ENCODE measurements at regions not wholly inside any gene's neighbourhood (a gene's known extent, or its start where the extent isn't known, plus 50 kb on each side); places are given as distances from the start of the nearest gene placed in this dataset.

DNA sequence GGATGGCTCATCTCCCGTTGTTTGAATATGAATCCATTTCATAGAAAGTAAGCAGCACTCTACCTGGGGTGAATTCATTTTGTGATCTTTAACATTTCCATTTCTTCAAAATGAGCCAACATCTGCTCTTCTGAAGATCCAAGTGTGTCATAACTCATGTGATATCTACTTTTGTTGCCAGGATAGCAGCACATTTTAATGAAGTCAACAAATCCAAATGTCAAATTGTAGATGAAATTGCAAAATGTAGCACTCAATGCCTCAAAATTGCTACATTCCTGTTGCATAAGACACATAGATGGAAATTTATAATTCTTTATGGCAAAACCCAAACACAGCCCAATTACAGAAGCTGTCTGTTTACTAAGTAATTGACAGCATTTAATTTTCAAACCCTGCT is 360.7 kb downstream of the TMX3 start:
- H3K27ac ChIP-seq, result no peak overlapping the region
- WGBS, 2 donors (ENCODE audit: low coverage in 1 of 2), result 87 to 92% methylated on average over 1 of the region's 1 CpG
- in situ Hi-C loops (cut with MboI; ENCODE audit: low pct_ligation_motif_present in 1 of 4, low pct_unique_long_range_greater_than_20kb in 1 of 4, low sequenced_read_pairs in 3 of 4) (no loop called here), intact Hi-C loops (cut with DNase I; ENCODE audit: low total_unique reads) (no loop called here)
- TF ChIP-seq POLR2AphosphoS5 (IDR thresholded peaks at IDR 0.05) (no peak), EP300 (IDR thresholded peaks at IDR 0.05; ENCODE audit: low read depth) (no peak), CTCF (IDR thresholded peaks at IDR 0.05) (no peak), POLR2A (IDR thresholded peaks at IDR 0.05) (no peak)
- no peaks in the 10 kb centered on the region for H3K4me1 ChIP-seq
- no peaks in the 10 kb centered on the region for H3K36me3 ChIP-seq
- no peak for DNase-seq
- H3K27me3 ChIP-seq, result no peaks in the 10 kb centered on the region
- no peaks in the 10 kb centered on the region for H3K9me3 ChIP-seq
- no peak overlapping the region for H3K4me3 ChIP-seq

DNA sequence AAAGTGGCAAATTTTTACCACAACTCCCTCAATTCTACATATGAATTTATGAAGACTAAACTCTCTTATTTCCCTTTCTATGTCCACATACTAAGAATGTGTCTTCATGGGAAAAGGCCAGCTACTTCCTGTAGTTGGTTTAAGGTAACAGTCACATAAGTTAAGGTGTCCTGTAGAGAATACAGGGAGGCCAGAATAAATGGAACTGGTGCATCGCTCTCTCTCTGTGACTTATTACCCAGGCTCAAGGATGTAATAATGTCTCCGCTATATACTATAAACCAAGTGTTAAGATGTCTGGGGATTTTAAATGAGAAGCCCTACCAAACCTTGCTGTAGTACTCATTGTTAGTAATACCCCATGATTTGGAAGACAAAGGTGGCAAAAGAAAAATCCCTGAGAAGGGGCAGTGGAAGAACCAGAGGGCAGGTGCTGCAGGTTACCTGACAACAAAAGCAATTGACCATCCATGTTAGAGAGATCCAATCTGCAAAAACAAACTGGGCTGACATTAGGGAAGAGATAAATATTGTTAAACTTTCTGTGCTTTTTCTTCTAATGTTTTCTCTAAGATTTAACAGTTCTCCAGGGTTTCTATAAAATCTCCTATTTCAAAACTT is 372.8 kb downstream of the TMX3 start:
- no peak for DNase-seq
- H3K27ac ChIP-seq, result no peak overlapping the region

DNA sequence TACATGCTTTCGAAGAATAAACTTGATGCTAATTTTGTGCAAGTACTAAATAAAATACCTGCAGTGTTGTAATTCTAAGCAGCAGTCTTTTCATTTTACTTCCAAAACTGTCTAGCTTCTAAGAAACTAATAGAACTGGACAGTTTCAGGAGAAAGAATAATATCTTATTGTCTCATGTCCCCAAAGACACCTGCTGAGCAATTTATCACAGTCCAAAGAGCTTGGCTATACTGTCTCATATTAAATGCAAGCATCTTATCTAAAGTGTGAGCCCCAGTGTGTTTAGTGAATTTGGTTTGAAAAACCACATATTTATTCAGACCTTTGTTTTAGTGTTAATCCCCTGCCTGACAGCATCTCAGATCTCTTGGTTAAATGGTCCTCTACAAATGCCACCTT is 374.3 kb downstream of the TMX3 start:
- intact Hi-C loops (cut with DNase I; ENCODE audit: low total_unique reads), result no loop called here
- TF ChIP-seq POLR2AphosphoS5 (IDR thresholded peaks at IDR 0.05) (no peak), POLR2A (IDR thresholded peaks at IDR 0.05) (no peak), CTCF (IDR thresholded peaks at IDR 0.05) (no peak), EP300 (IDR thresholded peaks at IDR 0.05; ENCODE audit: low read depth) (no peak)
- WGBS, 2 donors (ENCODE audit: low coverage in 1 of 2), result 64 to 84% methylated on average over 1 of the region's 1 CpG

More for the DNA sequence above, 372.8 kb downstream of the TMX3 start:
- in situ Hi-C loops (cut with MboI; ENCODE audit: low pct_ligation_motif_present in 1 of 4, low pct_unique_long_range_greater_than_20kb in 1 of 4, low sequenced_read_pairs in 3 of 4), result no loop called here
- H3K9me3 ChIP-seq, result no peaks in the 10 kb centered on the region
- H3K36me3 ChIP-seq, result no peaks in the 10 kb centered on the region
- intact Hi-C loops (cut with DNase I; ENCODE audit: low total_unique reads), result loop anchor here (1.0 kb wide), 1 partner anchor 43 kb away; no protein-coding TSS in a partner anchor
- H3K4me3 ChIP-seq, result no peak overlapping the region
- H3K4me1 ChIP-seq, result no peaks in the 10 kb centered on the region
- no peak for TF ChIP-seq POLR2AphosphoS5 (IDR thresholded peaks at IDR 0.05)
- no peak for TF ChIP-seq POLR2A (IDR thresholded peaks at IDR 0.05)
- no peak for TF ChIP-seq EP300 (IDR thresholded peaks at IDR 0.05; ENCODE audit: low read depth)
- no peak for TF ChIP-seq CTCF (IDR thresholded peaks at IDR 0.05)
- WGBS, 2 donors (ENCODE audit: low coverage in 1 of 2), result 92 to 96% methylated on average over 2 of the region's 2 CpGs
- no peaks in the 10 kb centered on the region for H3K27me3 ChIP-seq

DNA sequence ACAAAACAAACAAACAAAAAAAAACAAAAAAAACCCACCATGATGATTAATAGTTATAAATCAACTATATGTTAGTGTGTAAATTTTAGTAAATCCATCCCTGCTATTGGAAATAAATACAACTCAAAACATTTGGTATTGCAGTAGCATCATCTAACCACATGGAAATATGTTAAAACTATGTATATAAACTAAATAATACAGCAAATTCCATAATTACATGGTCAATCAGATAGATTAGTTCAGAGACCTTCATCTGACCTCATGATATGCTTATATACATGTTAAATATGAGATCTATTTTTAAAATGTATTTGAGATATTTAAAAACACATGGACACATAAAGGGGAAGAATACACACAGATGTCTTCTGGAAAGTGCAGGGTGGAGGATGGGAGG is 384.2 kb downstream of the TMX3 start:
- DNase-seq, result no peak

More for the DNA sequence above, 374.3 kb downstream of the TMX3 start:
- in situ Hi-C loops (cut with MboI; ENCODE audit: low pct_ligation_motif_present in 1 of 4, low pct_unique_long_range_greater_than_20kb in 1 of 4, low sequenced_read_pairs in 3 of 4), result no loop called here
- H3K36me3 ChIP-seq, result no peaks in the 10 kb centered on the region
- no peak for DNase-seq
- no peaks in the 10 kb centered on the region for H3K9me3 ChIP-seq
- H3K4me3 ChIP-seq, result no peak overlapping the region
- no peaks in the 10 kb centered on the region for H3K4me1 ChIP-seq
- no peak overlapping the region for H3K27ac ChIP-seq
- no peaks in the 10 kb centered on the region for H3K27me3 ChIP-seq

More for the DNA sequence above, 384.2 kb downstream of the TMX3 start:
- no peaks in the 10 kb centered on the region for H3K27me3 ChIP-seq
- no peak overlapping the region for H3K4me3 ChIP-seq
- TF ChIP-seq EP300 (IDR thresholded peaks at IDR 0.05; ENCODE audit: low read depth) (no peak), CTCF (IDR thresholded peaks at IDR 0.05) (no peak), POLR2A (IDR thresholded peaks at IDR 0.05) (no peak), POLR2AphosphoS5 (IDR thresholded peaks at IDR 0.05) (no peak)
- in situ Hi-C loops (cut with MboI; ENCODE audit: low pct_ligation_motif_present in 1 of 4, low pct_unique_long_range_greater_than_20kb in 1 of 4, low sequenced_read_pairs in 3 of 4) (no loop called here), intact Hi-C loops (cut with DNase I; ENCODE audit: low total_unique reads) (no loop called here)
- no peaks in the 10 kb centered on the region for H3K9me3 ChIP-seq
- no peaks in the 10 kb centered on the region for H3K36me3 ChIP-seq
- no peaks in the 10 kb centered on the region for H3K4me1 ChIP-seq
- no peak overlapping the region for H3K27ac ChIP-seq
